Lung (tissue), 11 donors: ENCODE measurements at regions not wholly inside any gene's neighbourhood (a gene's known extent, or its start where the extent isn't known, plus 50 kb on each side); places are given as distances from the start of the nearest gene placed in this dataset.

Experiments
- ATAC-seq: fragments of 200-7000 bp; cut with Tn5 transposase; one replicate; pipeline ENCODE4 v1.9.1; 2020; ENCODE audit warnings: moderate number of reproducible peaks; ENCODE audit not compliant: insufficient read depth, low FRiP score
- DNase-seq, 3 donors: peaks; one replicate each; pipeline ENCODE4 v3.0.0-alpha.2; 2013 to 2017
- H3K27ac ChIP-seq, 2 donors: one replicate each; pipeline ENCODE4 v1.5.1; 2013; ENCODE audit warnings: mild to moderate bottlenecking in 2 of 2, moderate library complexity in 2 of 2, control low read depth in 1 of 2, inconsistent platforms in 1 of 2, low read depth in 1 of 2, low read length in 1 of 2
- H3K27me3 ChIP-seq, 3 donors: one replicate each; pipeline ENCODE4 v1.5.1; 2013; ENCODE audit warnings: low read length in 2 of 3; ENCODE audit not compliant: control insufficient read depth in 3 of 3, insufficient read depth in 3 of 3
- H3K36me3 ChIP-seq, 4 donors: one replicate each; pipeline ENCODE4 v1.5.1; 2013; ENCODE audit warnings: low read length in 4 of 4, mild to moderate bottlenecking in 1 of 4, moderate library complexity in 1 of 4; ENCODE audit not compliant: control insufficient read depth in 4 of 4, insufficient read depth in 4 of 4
- H3K4me1 ChIP-seq, 5 donors: one replicate each; pipeline ENCODE4 v1.5.1; 2013; ENCODE audit warnings: low read length in 5 of 5, mild to moderate bottlenecking in 2 of 5, moderate library complexity in 1 of 5; ENCODE audit not compliant: control insufficient read depth in 5 of 5, insufficient read depth in 5 of 5
- H3K4me3 ChIP-seq: one replicate; pipeline ENCODE4 v1.5.1; 2013; ENCODE audit warnings: mild to moderate bottlenecking, control low read depth, moderate library complexity
- H3K9ac ChIP-seq, 2 donors: one replicate each; pipeline ENCODE4 v1.5.1; 2013; ENCODE audit warnings: low read length in 2 of 2, control low read depth in 1 of 2; ENCODE audit not compliant: insufficient read depth in 1 of 2
- H3K9me3 ChIP-seq, 4 donors: one replicate each; pipeline ENCODE4 v1.5.1; 2013; ENCODE audit warnings: low read length in 3 of 4, mild to moderate bottlenecking in 1 of 4, moderate library complexity in 1 of 4; ENCODE audit not compliant: control insufficient read depth in 4 of 4, insufficient read depth in 3 of 4
- CTCF ChIP-seq: IDR thresholded peaks from 2 replicates; pipeline ENCODE4 v1.5.1; 2012; ENCODE audit warnings: mild to moderate bottlenecking; ENCODE audit errors: control extremely low read depth, extremely low read depth
- WGBS, 2 donors: extraction: QIAGEN DNeasy Blood & Tissue Kit; methylation state at CpG; one replicate each; pipeline ENCODE4 v1.1.7; 2013; 5-methylcytosine and 5-hydroxymethylcytosine counted together
- donor health status: control.
- donor health status: control.
- donor health status: Bipolar disorder and iron deficiency.
- donor health status: healthy.
- donor health status: DM: yes; HTN: yes; CAD: no.

- no peak for ATAC-seq
- no peaks in the 10 kb centered on the region for H3K36me3 ChIP-seq
- H3K9me3 ChIP-seq = no peaks in the 10 kb centered on the region
- H3K27me3 ChIP-seq = no peaks in the 10 kb centered on the region
- H3K4me3 ChIP-seq = no peak overlapping the region
- TF ChIP-seq CTCF = no peak
- no peak overlapping the region for H3K27ac ChIP-seq
- DNase-seq = no peak
- no peak overlapping the region for H3K9ac ChIP-seq
- no peaks in the 10 kb centered on the region for H3K4me1 ChIP-seq
- whole genome bisulfite sequencing, 2 donors = 30 to 55% methylated on average over 4 of the region's 4 CpGs
Observed at GRCh38 chr14:34340025-34340625, 121.9 kb downstream of the SPTSSA start.

GRCh38 chr14:34338056-34338455 lies 124.0 kb downstream of the SPTSSA start:
- no peak overlapping the region for H3K4me3 ChIP-seq

GRCh38 chr14:34336501-34336900 lies 125.5 kb downstream of the SPTSSA start:
- WGBS, 2 donors = 95 to 100% methylated on average over 1 of the region's 1 CpG
- DNase-seq (no peak), ATAC-seq (no peak)
- Histone ChIP-seq H3K36me3 (no peaks in the 10 kb centered on the region), H3K9ac (no peak overlapping the region), H3K27me3 (no peaks in the 10 kb centered on the region), H3K4me3 (no peak overlapping the region), H3K27ac (no peak overlapping the region), H3K4me1 (no peaks in the 10 kb centered on the region), H3K9me3 (no peaks in the 10 kb centered on the region)
- no peak for TF ChIP-seq CTCF

More at GRCh38 chr14:34338056-34338455, 124.0 kb downstream of the SPTSSA start:
- no peaks in the 10 kb centered on the region for H3K36me3 ChIP-seq
- DNase-seq (no peak), ATAC-seq (no peak)
- no peak overlapping the region for H3K9ac ChIP-seq
- no peaks in the 10 kb centered on the region for H3K9me3 ChIP-seq
- H3K27me3 ChIP-seq = no peaks in the 10 kb centered on the region
- WGBS, 2 donors = 90 to 96% methylated on average over 2 of the region's 2 CpGs
- no peaks in the 10 kb centered on the region for H3K4me1 ChIP-seq
- TF ChIP-seq CTCF = no peak
- no peak overlapping the region for H3K27ac ChIP-seq

- Histone ChIP-seq H3K9me3 (no peaks in the 10 kb centered on the region), H3K4me1 (no peaks in the 10 kb centered on the region), H3K4me3 (no peak overlapping the region), H3K27ac (no peak overlapping the region), H3K9ac (no peak overlapping the region), H3K36me3 (no peaks in the 10 kb centered on the region), H3K27me3 (no peaks in the 10 kb centered on the region)
- 55 to 65% methylated on average over 1 of the region's 1 CpG for WGBS, 2 donors
- DNase-seq (no peak), ATAC-seq (no peak)
- TF ChIP-seq CTCF = no peak
Observed at GRCh38 chr14:34335968-34336367, 126.1 kb downstream of the SPTSSA start.
